K562 (cell line): ENCODE measurements at regions not wholly inside any gene's neighbourhood (a gene's known extent, or its start where the extent isn't known, plus 50 kb on each side); places are given as distances from the start of the nearest gene placed in this dataset.

Experiments used
- ATAC-seq: fragments of 200-7000 bp; cut with Tn5 transposase; 3 replicates; pipeline ENCODE4 v1.9.1; 2020; ENCODE audit warnings: moderate library complexity
- BruUV-seq: library from RNA; stranded (reverse); fragments of 400-500 nt; replicated peaks from 2 replicates; lab custom pipeline; 2021; lab: Mats Ljungman, UMichigan
- CTCF ChIA-PET: fragments of 300-600 bp; formaldehyde crosslinking; extraction: SDS; loops from one replicate; lab custom pipeline; 2021; ENCODE audit warnings: low intra/inter-chr PET ratio; lab: Yijun Ruan, JAX
- POLR2A ChIA-PET: fragments of 300-600, 350-650 bp; sonication (Branson Sonifier 250); formaldehyde crosslinking; extraction: SDS; loops from one replicate; lab custom pipeline; 2021; ENCODE audit warnings: antibody characterized with exemption, inconsistent platforms; lab: Yijun Ruan, JAX
- DNase-seq, 4 experiments: peaks; one replicate each; pipeline versions ENCODE4 v3.0.0 to v3.0.0-alpha.2; 2011 to 2018; ENCODE audit warnings: low spot score in 3 of 4, mixed read lengths in 3 of 4; ENCODE audit errors: extremely low read depth in 1 of 4
- FAIRE-seq: peaks from 2 replicates; lab custom pipeline; 2011; peaks lifted over from hg19 to GRCh38; lab: Jason Lieb, UNC
- H2AFZ ChIP-seq: 2 replicates; pipeline ENCODE4 v1.6.0; 2011; ENCODE audit warnings: low read depth, low read length, control low read depth, inconsistent platforms
- H3K27ac ChIP-seq: fragments of 200-600 bp; 3 replicates; pipeline ENCODE4 v1.8.0; 2011; ENCODE audit warnings: low read depth, mild to moderate bottlenecking, control low read depth, inconsistent platforms, low read length, moderate library complexity, mixed read lengths; ENCODE audit errors: extremely low read depth
- H3K27me3 ChIP-seq, 2 experiments: fragments of 300-600 bp in 1 of 2; 2 replicates in 1 of 2; 3 replicates in 1 of 2; pipeline versions ENCODE4 v1.6.0 to v1.8.0; 2011; ENCODE audit warnings: inconsistent platforms in 2 of 2, low read length in 2 of 2, mild to moderate bottlenecking in 1 of 2, mixed read lengths in 1 of 2, moderate library complexity in 1 of 2; ENCODE audit not compliant: control insufficient read depth in 2 of 2, insufficient read depth in 2 of 2
- H3K36me3 ChIP-seq: fragments of 300-600 bp; 3 replicates; pipeline ENCODE4 v1.8.0; 2011; ENCODE audit warnings: mild to moderate bottlenecking, low read length, inconsistent platforms; ENCODE audit not compliant: control insufficient read depth, insufficient read depth
- H3K4me1 ChIP-seq, 2 experiments: fragments of 200-600 bp in 1 of 2; replicated peaks in 1 of 2; 2 replicates in 1 of 2; 3 replicates in 1 of 2; pipeline versions ENCODE4 v1.5.1 to v1.8.0; 2011; ENCODE audit warnings: inconsistent platforms in 2 of 2, low read length in 2 of 2, mild to moderate bottlenecking in 1 of 2, mixed read lengths in 1 of 2, moderate library complexity in 1 of 2; ENCODE audit not compliant: control insufficient read depth in 2 of 2, insufficient read depth in 2 of 2
- H3K4me2 ChIP-seq: 2 replicates; pipeline ENCODE4 v1.6.1; 2011; ENCODE audit warnings: low read length, control low read depth, inconsistent platforms, mixed read lengths; ENCODE audit not compliant: insufficient read depth
- H3K4me3 ChIP-seq: fragments of 200-600 bp; sonication (generic), shearing (Covaris generic); 2 replicates; pipeline ENCODE4 v1.5.1; 2016; ENCODE audit warnings: control low read depth, inconsistent platforms
- H3K79me2 ChIP-seq: fragments of 200-600 bp; 3 replicates; pipeline ENCODE4 v1.8.0; 2011; ENCODE audit warnings: low read length, inconsistent platforms; ENCODE audit not compliant: control insufficient read depth, insufficient read depth
- H3K9ac ChIP-seq, 2 experiments: 2 replicates each; pipeline versions ENCODE4 v1.6.0 to v1.6.1; 2011; ENCODE audit warnings: low read depth in 2 of 2, low read length in 2 of 2, control low read depth in 1 of 2, inconsistent platforms in 1 of 2, mild to moderate bottlenecking in 1 of 2, mixed read lengths in 1 of 2; ENCODE audit not compliant: insufficient read depth in 1 of 2
- H3K9me1 ChIP-seq: one replicate; pipeline ENCODE4 v1.6.0; 2011; ENCODE audit warnings: inconsistent platforms, mild to moderate bottlenecking, low read length, moderate library complexity; ENCODE audit not compliant: control insufficient read depth, insufficient read depth
- H3K9me3 ChIP-seq: replicated peaks from 2 replicates; pipeline ENCODE4 v1.5.1; 2011; ENCODE audit warnings: low read depth, low read length, inconsistent platforms; ENCODE audit not compliant: control insufficient read depth, insufficient read depth
- H4K20me1 ChIP-seq: replicated peaks from 2 replicates; pipeline ENCODE4 v1.6.1; 2011; ENCODE audit warnings: low read length, inconsistent platforms, mixed read lengths; ENCODE audit not compliant: control insufficient read depth, insufficient read depth
- DEAF1 ChIP-seq: fragments of 450-650 bp; formaldehyde crosslinking; IDR thresholded peaks from 2 replicates; pipeline ENCODE4 v1.4.0; 2020; ENCODE audit warnings: mild to moderate bottlenecking, moderate library complexity
- FOSL1 ChIP-seq: fragments of 200-800 bp; sonication (Bioruptor generic); conservative IDR thresholded peaks from 2 replicates; pipeline ENCODE4 v1.6.1; 2016; ENCODE audit warnings: missing genetic modification characterization, missing compliant biosample characterization
- TAF1 ChIP-seq: IDR thresholded peaks from 2 replicates; pipeline ENCODE4 v1.6.1; 2011; ENCODE audit warnings: mild to moderate bottlenecking, low read length, moderate library complexity; ENCODE audit not compliant: insufficient read depth, control insufficient read depth, severe bottlenecking; ENCODE audit errors: extremely low read depth
- ZBTB2 ChIP-seq: fragments of 450-650 bp; IDR thresholded peaks from 2 replicates; pipeline ENCODE4 v1.6.1; 2016; ENCODE audit warnings: antibody characterized with exemption
- ZC3H8 ChIP-seq: fragments of 450-650 bp; IDR thresholded peaks from 2 replicates; pipeline ENCODE4 v1.6.1; 2017
- ZZZ3 ChIP-seq: fragments of 450-650 bp; IDR thresholded peaks from 2 replicates; pipeline ENCODE4 v1.6.1; 2016; ENCODE audit warnings: antibody characterized with exemption, mild to moderate bottlenecking, moderate library complexity
- WGBS: fragments of 100-300 bp; shearing (Covaris generic); methylation state at CpG from one replicate; pipeline ENCODE4 v1.1.6; 2016; ENCODE audit warnings: low coverage, mixed read lengths; ENCODE audit not compliant: insufficient coverage; ENCODE audit errors: missing lambda C conversion rate; 5-methylcytosine and 5-hydroxymethylcytosine counted together
- in situ Hi-C: fragments of 300-500 bp; cut with MboI; formaldehyde crosslinking; loops from 4 replicates; pipeline ENCODE4 v1.15.0; 2018; ENCODE audit warnings: inconsistent platforms, mixed read lengths
- intact Hi-C: fragments of 100-400 bp; cut with micrococcal nuclease; formaldehyde crosslinking; loops from 2 replicates; pipeline ENCODE4 v1.14.2; 2022

GRCh38 chr18:24754583-24755253 is 294.3 kb downstream of the HRH4 start:
- FAIRE-seq = no peak
- CTCF ChIA-PET = no interaction called here
- Histone ChIP-seq H2AFZ (no peak overlapping the region), H3K9me1 (no peaks in the 10 kb centered on the region), H3K4me3 (no peak overlapping the region), H3K9ac (no peak overlapping the region), H3K79me2 (no peaks in the 10 kb centered on the region), H3K27ac (no peak overlapping the region), H3K9me3 (no peaks in the 10 kb centered on the region), H3K27me3 (no peaks in the 10 kb centered on the region), H3K36me3 (no peaks in the 10 kb centered on the region), H3K4me1 (no peaks in the 10 kb centered on the region), H4K20me1 (no peaks in the 10 kb centered on the region), H3K4me2 (no peak overlapping the region)
- intact Hi-C loops = no loop called here
- under 1% methylated on average over 4 of the region's 4 CpGs for WGBS
- no peak for DNase-seq
- no peak for TF ChIP-seq ZBTB2
- TF ChIP-seq ZC3H8 = no peak
- TF ChIP-seq TAF1 = no peak
- TF ChIP-seq ZZZ3 = no peak
- BruUV-seq = no TSS peak
- in situ Hi-C loops = no loop called here
- POLR2A ChIA-PET = interaction anchor here (0.6 kb wide), 1 partner anchor 242 kb away, joined by 3 read pairs; no protein-coding TSS in a partner anchor
- no peak for ATAC-seq

- Histone ChIP-seq H3K4me2 (no peak overlapping the region), H2AFZ (no peak overlapping the region), H3K27me3 (no peaks in the 10 kb centered on the region), H3K4me1 (no peaks in the 10 kb centered on the region), H4K20me1 (no peaks in the 10 kb centered on the region), H3K9me1 (no peaks in the 10 kb centered on the region), H3K27ac (no peak overlapping the region), H3K79me2 (no peaks in the 10 kb centered on the region), H3K9ac (no peak overlapping the region), H3K36me3 (no peaks in the 10 kb centered on the region), H3K9me3 (no peaks in the 10 kb centered on the region), H3K4me3 (no peak overlapping the region)
- CTCF ChIA-PET = no interaction called here
- BruUV-seq = no TSS peak
- FAIRE-seq = no peak
- in situ Hi-C loops (no loop called here), intact Hi-C loops (no loop called here)
- no peak for DNase-seq
- no peak for ATAC-seq
- POLR2A ChIA-PET = no interaction called here
- no peak for TF ChIP-seq DEAF1 (CRISPR knock-in tag)
- TF ChIP-seq FOSL1 (tag) = no peak
- TF ChIP-seq, all 486 proteins: peak for 0
Observed at GRCh38 chr18:24756385-24756784, 295.9 kb downstream of the HRH4 start.
